ENCODE measurements at regions not wholly inside any gene's neighbourhood (a gene's known extent, or its start where the extent isn't known, plus 50 kb on each side); places are given as distances from the start of the nearest gene placed in this dataset.

DNA sequence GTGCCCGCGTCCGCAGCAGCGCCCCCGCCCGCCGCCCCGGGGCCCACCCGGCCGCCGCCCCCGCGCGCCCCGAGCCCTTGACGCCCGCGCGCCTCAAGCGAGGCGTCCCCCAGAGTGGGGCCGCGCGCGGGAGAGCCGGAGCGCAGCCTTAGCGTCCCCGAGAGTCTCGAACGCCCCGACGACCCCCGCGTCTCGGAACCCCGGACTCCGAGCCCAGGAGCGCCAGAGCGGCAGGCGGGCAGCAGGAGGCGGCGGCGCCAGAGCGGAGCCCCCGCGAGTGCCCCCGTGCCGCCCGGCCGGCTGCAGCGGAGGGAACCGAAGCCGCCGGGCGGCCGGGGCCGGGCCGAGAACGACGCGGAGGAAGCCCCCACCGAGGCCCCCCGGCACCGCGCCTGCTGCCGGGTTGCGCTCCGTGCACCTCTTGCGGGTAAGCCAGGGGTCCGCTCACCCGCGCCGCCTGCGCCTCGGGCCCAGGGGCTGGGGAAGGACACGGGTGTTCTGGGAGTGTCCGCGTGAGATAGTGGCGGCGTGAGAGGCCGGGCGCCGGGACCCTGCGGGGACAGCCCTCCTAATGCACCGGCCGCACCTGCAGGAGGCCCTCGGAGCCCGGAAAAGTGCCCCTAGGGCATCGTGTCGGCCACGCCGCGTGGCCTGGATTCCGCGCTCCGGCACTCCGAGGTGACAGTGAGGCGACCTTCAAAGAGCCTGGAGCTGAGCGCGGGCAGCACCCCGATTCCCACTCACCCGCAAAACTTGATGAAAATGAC lies 52.0 kb upstream of the ULK4 start:
- no peaks in the 10 kb centered on the region for H3K9me3 Mint-ChIP-seq (ENCODE audit: insufficient read depth)
- peak overlapping the region; percentile 78 to 92 (median 87) for H3K4me3 ChIP-seq (ENCODE audit: control extremely low read depth in 1 of 5, extremely low read depth in 1 of 5, insufficient read depth in 1 of 5, low read depth in 2 of 5, low read length in 4 of 5)
- no peaks in the 10 kb centered on the region for H3K9me3 ChIP-seq (ENCODE audit: control extremely low read depth in 1 of 3, control insufficient read depth in 2 of 3, insufficient read depth in 1 of 3, low read length in 2 of 3)
- H3K27ac ChIP-seq (ENCODE audit: low read length in 2 of 2) = peak overlapping the region; percentile 93 to 94
- intact Hi-C loops (cut with micrococcal nuclease) = loop anchor here (1.0 to 5.0 kb wide), 9 partner anchors 53 to 1703 kb away; partner anchors contain the start of genes NKTR and VIPR1
- peaks cover 51% of the 10 kb centered on the region for H3K79me2 ChIP-seq (ENCODE audit: control insufficient read depth, insufficient read depth, low read length)
- peak overlapping the region; percentile 97 for H3K4me3 Mint-ChIP-seq
- H3K4me1 Mint-ChIP-seq = peaks cover 59% of the 10 kb centered on the region
- H3K36me3 ChIP-seq (replicated peaks in 1 of 2; ENCODE audit: control extremely low read depth in 1 of 2, control insufficient read depth in 1 of 2, extremely low read depth in 1 of 2, insufficient read depth in 2 of 2, low read length in 1 of 2) = no peaks in the 10 kb centered on the region
- H3K27ac Mint-ChIP-seq = peak overlapping the region; percentile 96
- ATAC-seq (ENCODE audit: low read depth) (peak; percentile 1), DNase-seq (peak; percentile 69)
- H3K9ac ChIP-seq (ENCODE audit: low read length) = peak overlapping the region; percentile 77
- under 1% methylated on average over 103 of the region's 103 CpGs for WGBS (ENCODE audit: insufficient coverage)
- POLR2A ChIA-PET = interaction anchor here (0.6 to 1.9 kb wide), 7 partner anchors 23 to 87 kb away, joined by 4 to 7 read pairs (median 4); partner anchors contain the start of gene ULK4
- H3K27me3 Mint-ChIP-seq = no peaks in the 10 kb centered on the region
- H2AFZ ChIP-seq (ENCODE audit: insufficient read depth, low read depth, low read length, poor library complexity, severe bottlenecking) = peak overlapping the region; percentile 2
- TF ChIP-seq, protein P1, sequence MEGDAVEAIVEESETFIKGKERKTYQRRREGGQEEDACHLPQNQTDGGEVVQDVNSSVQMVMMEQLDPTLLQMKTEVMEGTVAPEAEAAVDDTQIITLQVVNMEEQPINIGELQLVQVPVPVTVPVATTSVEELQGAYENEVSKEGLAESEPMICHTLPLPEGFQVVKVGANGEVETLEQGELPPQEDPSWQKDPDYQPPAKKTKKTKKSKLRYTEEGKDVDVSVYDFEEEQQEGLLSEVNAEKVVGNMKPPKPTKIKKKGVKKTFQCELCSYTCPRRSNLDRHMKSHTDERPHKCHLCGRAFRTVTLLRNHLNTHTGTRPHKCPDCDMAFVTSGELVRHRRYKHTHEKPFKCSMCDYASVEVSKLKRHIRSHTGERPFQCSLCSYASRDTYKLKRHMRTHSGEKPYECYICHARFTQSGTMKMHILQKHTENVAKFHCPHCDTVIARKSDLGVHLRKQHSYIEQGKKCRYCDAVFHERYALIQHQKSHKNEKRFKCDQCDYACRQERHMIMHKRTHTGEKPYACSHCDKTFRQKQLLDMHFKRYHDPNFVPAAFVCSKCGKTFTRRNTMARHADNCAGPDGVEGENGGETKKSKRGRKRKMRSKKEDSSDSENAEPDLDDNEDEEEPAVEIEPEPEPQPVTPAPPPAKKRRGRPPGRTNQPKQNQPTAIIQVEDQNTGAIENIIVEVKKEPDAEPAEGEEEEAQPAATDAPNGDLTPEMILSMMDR (IDR thresholded peaks at IDR 0.05) = no peak
- no peak for TF ChIP-seq EZH2 (IDR thresholded peaks at IDR 0.05; ENCODE audit: borderline replicate concordance, insufficient read depth, low read depth, low read length, poor library complexity, severe bottlenecking)
- H4K20me1 ChIP-seq (ENCODE audit: control insufficient read depth, insufficient read depth, low read length, poor library complexity, severe bottlenecking) = peaks cover 44% of the 10 kb centered on the region
- H3K27me3 ChIP-seq (replicated peaks in 1 of 4; ENCODE audit: control extremely low read depth in 1 of 4, control insufficient read depth in 3 of 4, insufficient read depth in 4 of 4, low read length in 3 of 4) = no peaks in the 10 kb centered on the region
- peak overlapping the region; percentile 99 for H3K4me2 ChIP-seq (replicated peaks; ENCODE audit: low read depth, low read length, poor library complexity, severe bottlenecking)
- H3K4me1 ChIP-seq (ENCODE audit: control insufficient read depth in 2 of 2, insufficient read depth in 2 of 2, low read length in 2 of 2) = peaks cover 46 to 48% of the 10 kb centered on the region in 2 donors
- CTCF ChIA-PET = interaction anchor here (0.6 to 4.2 kb wide), 19 partner anchors 8 to 1706 kb away, joined by 3 to 68 read pairs (median 3); partner anchors contain the start of genes TRAK1 and ULK4
